NCI-H1930 (cell line): ENCODE measurements at regions not wholly inside any gene's neighbourhood (a gene's known extent, or its start where the extent isn't known, plus 50 kb on each side); places are given as distances from the start of the nearest gene placed in this dataset.
"Not testable (repeated sequence)": the region's sequence is repeated elsewhere in the genome, so short reads cannot be mapped to it uniquely, and the experiment has no call there.

ENCODE experiments used
- DNase-seq, 2 experiments: peaks; one replicate each; lab custom pipeline; 2025; lab: John Stamatoyannopoulos, UW

GRCh38 chr1:91098299-91098906 is 76.6 kb upstream of the ZNF644 start:
- DNase-seq = no peak

GRCh38 chr1:91095321-91095720 is 73.5 kb upstream of the ZNF644 start:
- DNase-seq = not testable (repeated sequence)

GRCh38 chr1:91092503-91092902 is 70.7 kb upstream of the ZNF644 start:
- no peak for DNase-seq

- no peak for DNase-seq
These were observed 70.0 kb upstream of the ZNF644 start for GRCh38 chr1:91091812-91092211.

GRCh38 chr1:91080650-91081049 is 58.8 kb upstream of the ZNF644 start:
- DNase-seq = no peak

- DNase-seq = no peak
These were observed 57.0 kb upstream of the ZNF644 start for GRCh38 chr1:91078859-91079258.

GRCh38 chr1:91076834-91077233 is 55.0 kb upstream of the ZNF644 start:
- no peak for DNase-seq

- no peak for DNase-seq
These were observed 53.6 kb upstream of the ZNF644 start for GRCh38 chr1:91075233-91076135.

- DNase-seq = no peak
These were observed 51.5 kb upstream of the ZNF644 start for GRCh38 chr1:91073299-91073698.

GRCh38 chr1:91071838-91072237 is 50.0 kb upstream of the ZNF644 start:
- no peak for DNase-seq
